GM19463 (cell line): ENCODE measurements at regions not wholly inside any gene's neighbourhood (a gene's known extent, or its start where the extent isn't known, plus 50 kb on each side); places are given as distances from the start of the nearest gene placed in this dataset.
A peak's percentile ranks its signal among the peaks of the same experiment; 100 is the strongest.
"Not testable (repeated sequence)": the region's sequence is repeated elsewhere in the genome, so short reads cannot be mapped to it uniquely, and the experiment has no call there.

ENCODE experiments used
- ATAC-seq: cut with Tn5 transposase; IDR thresholded peaks from one replicate; pipeline ENCODE4 v1.9.1; 2021; ENCODE audit warnings: mild to moderate bottlenecking, moderate library complexity; ENCODE audit not compliant: unreplicated experiment

- no peak for ATAC-seq
These were observed 101.1 kb downstream of the TMEM215 start for GRCh38 chr9:32884482-32884881.

GRCh38 chr9:32886021-32886420 lies 102.7 kb downstream of the TMEM215 start:
- ATAC-seq: no peak

GRCh38 chr9:32894485-32894884 lies 106.9 kb downstream of the APTX start:
- ATAC-seq: not testable (repeated sequence)

GRCh38 chr9:32899181-32899580 lies 102.2 kb downstream of the APTX start:
- ATAC-seq: no peak

- no peak for ATAC-seq
These were observed 101.7 kb downstream of the APTX start for GRCh38 chr9:32899761-32900160.

- ATAC-seq: peak; percentile 92
These were observed 95.2 kb downstream of the APTX start for GRCh38 chr9:32906213-32906612.

- no peak for ATAC-seq
These were observed 85.6 kb downstream of the APTX start for GRCh38 chr9:32915802-32916201.

GRCh38 chr9:32918628-32919027 lies 82.8 kb downstream of the APTX start:
- no peak for ATAC-seq
